NT2/D1 (cell line): ENCODE measurements at regions not wholly inside any gene's neighbourhood (a gene's known extent, or its start where the extent isn't known, plus 50 kb on each side); places are given as distances from the start of the nearest gene placed in this dataset.

Experiments used
- SUZ12 ChIP-seq: IDR thresholded peaks from 2 replicates; pipeline ENCODE4 v1.6.1; 2011; ENCODE audit not compliant: insufficient read length, insufficient read depth; ENCODE audit errors: extremely low read depth
- YY1 ChIP-seq: IDR thresholded peaks from 2 replicates; pipeline ENCODE4 v1.6.1; 2011; ENCODE audit not compliant: insufficient read length, insufficient read depth
- ZNF274 ChIP-seq: IDR thresholded peaks from 2 replicates; pipeline ENCODE4 v1.6.1; 2011; ENCODE audit warnings: mild to moderate bottlenecking, low read depth, low read length

DNA sequence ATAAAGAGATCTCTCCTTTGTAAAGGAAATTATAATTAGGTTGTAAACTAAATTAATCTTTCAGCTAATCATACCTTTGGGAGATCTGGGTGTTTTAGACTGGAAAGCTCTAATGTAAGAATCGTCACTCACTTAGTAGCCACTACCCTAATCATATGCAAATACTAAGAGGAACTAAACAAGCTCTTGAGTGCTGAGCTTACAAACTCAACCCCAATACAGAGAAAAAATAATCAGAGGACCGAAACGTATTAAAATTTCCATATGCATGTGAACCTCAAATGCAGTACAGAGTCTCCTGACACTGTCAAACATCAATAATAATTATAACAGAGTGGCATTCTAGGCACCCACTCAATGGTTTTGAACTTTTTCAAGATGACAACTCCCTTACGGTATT lies 235.3 kb upstream of the FOXN3 start:
- no peak for TF ChIP-seq ZNF274
- no peak for TF ChIP-seq YY1
- TF ChIP-seq SUZ12, result no peak
